Loucy (cell line): ENCODE measurements at regions not wholly inside any gene's neighbourhood (a gene's known extent, or its start where the extent isn't known, plus 50 kb on each side); places are given as distances from the start of the nearest gene placed in this dataset.

Experiments used
- H2AFZ ChIP-seq: fragments of 200-600 bp; sonication (generic); 2 replicates; pipeline ENCODE4 v1.6.0; 2016; ENCODE audit warnings: antibody characterized with exemption, mild to moderate bottlenecking, low read length, moderate library complexity
- H3F3A ChIP-seq: fragments of 200-600 bp; 2 replicates; pipeline ENCODE4 v1.6.0; 2016; ENCODE audit warnings: antibody characterized with exemption, low read depth, mild to moderate bottlenecking
- H3K27me3 ChIP-seq: fragments of 200-600 bp; sonication (generic); 2 replicates; pipeline ENCODE4 v1.6.1; 2014; ENCODE audit warnings: low read length, mild to moderate bottlenecking; ENCODE audit not compliant: insufficient read depth, poor library complexity, severe bottlenecking
- H3K36me3 ChIP-seq: fragments of 200-600 bp; sonication (generic); 2 replicates; pipeline ENCODE4 v1.6.1; 2016; ENCODE audit warnings: low read length; ENCODE audit not compliant: insufficient read depth
- H3K4me1 ChIP-seq: fragments of 200-600 bp; sonication (generic); 2 replicates; pipeline ENCODE4 v1.5.1; 2014; ENCODE audit warnings: low read length, mild to moderate bottlenecking; ENCODE audit not compliant: insufficient read depth, poor library complexity, severe bottlenecking
- H3K4me2 ChIP-seq: fragments of 200-600 bp; sonication (generic); 2 replicates; pipeline ENCODE4 v1.6.0; 2014; ENCODE audit warnings: antibody characterized with exemption, low read length, low read depth, mild to moderate bottlenecking; ENCODE audit not compliant: poor library complexity, severe bottlenecking
- H3K4me3 ChIP-seq: fragments of 200-600 bp; sonication (generic); 2 replicates; pipeline ENCODE4 v1.5.1; 2014; ENCODE audit warnings: low read length, mild to moderate bottlenecking, mixed read lengths; ENCODE audit not compliant: poor library complexity, severe bottlenecking
- H3K79me2 ChIP-seq: fragments of 200-600 bp; sonication (generic); 2 replicates; pipeline ENCODE4 v1.6.1; 2014; ENCODE audit warnings: low read length; ENCODE audit not compliant: insufficient read depth
- H3K9ac ChIP-seq: fragments of 200-600 bp; sonication (generic); 2 replicates; pipeline ENCODE4 v1.6.0; 2014; ENCODE audit warnings: mild to moderate bottlenecking, low read depth, low read length, moderate library complexity; ENCODE audit not compliant: poor library complexity, severe bottlenecking
- H3K9me2 ChIP-seq: fragments of 200-600 bp; sonication (generic); replicated peaks from 2 replicates; pipeline ENCODE4 v1.6.1; 2016; ENCODE audit warnings: low read depth, low read length, mixed read lengths
- H3K9me3 ChIP-seq: fragments of 200-600 bp; sonication (generic); 2 replicates; pipeline ENCODE4 v1.6.1; 2014; ENCODE audit warnings: mild to moderate bottlenecking, antibody characterized with exemption, low read length, low read depth; ENCODE audit not compliant: insufficient read depth
- H4K20me1 ChIP-seq: fragments of 200-600 bp; sonication (generic); 2 replicates; pipeline ENCODE4 v1.6.0; 2014; ENCODE audit warnings: antibody characterized with exemption, low read length, mild to moderate bottlenecking; ENCODE audit not compliant: insufficient read depth, poor library complexity, severe bottlenecking
- EZH2phosphoT487 ChIP-seq: fragments of 200-600 bp; IDR thresholded peaks from 2 replicates; pipeline ENCODE4 v1.6.1; 2018; ENCODE audit warnings: antibody characterized with exemption, mild to moderate bottlenecking, moderate library complexity, borderline replicate concordance
- TF ChIP-seq, protein P1 (sequence below): fragments of 200-600 bp; sonication (generic); conservative IDR thresholded peaks from 2 replicates; pipeline ENCODE4 v1.5.1; 2014; ENCODE audit warnings: mild to moderate bottlenecking, antibody characterized with exemption, low read length

GRCh38 chr5:155750571-155750970 lies 576.4 kb upstream of the SGCD start:
- no peaks in the 10 kb centered on the region for H3K9me3 ChIP-seq
- no peak for TF ChIP-seq EZH2phosphoT487
- TF ChIP-seq, protein P1, sequence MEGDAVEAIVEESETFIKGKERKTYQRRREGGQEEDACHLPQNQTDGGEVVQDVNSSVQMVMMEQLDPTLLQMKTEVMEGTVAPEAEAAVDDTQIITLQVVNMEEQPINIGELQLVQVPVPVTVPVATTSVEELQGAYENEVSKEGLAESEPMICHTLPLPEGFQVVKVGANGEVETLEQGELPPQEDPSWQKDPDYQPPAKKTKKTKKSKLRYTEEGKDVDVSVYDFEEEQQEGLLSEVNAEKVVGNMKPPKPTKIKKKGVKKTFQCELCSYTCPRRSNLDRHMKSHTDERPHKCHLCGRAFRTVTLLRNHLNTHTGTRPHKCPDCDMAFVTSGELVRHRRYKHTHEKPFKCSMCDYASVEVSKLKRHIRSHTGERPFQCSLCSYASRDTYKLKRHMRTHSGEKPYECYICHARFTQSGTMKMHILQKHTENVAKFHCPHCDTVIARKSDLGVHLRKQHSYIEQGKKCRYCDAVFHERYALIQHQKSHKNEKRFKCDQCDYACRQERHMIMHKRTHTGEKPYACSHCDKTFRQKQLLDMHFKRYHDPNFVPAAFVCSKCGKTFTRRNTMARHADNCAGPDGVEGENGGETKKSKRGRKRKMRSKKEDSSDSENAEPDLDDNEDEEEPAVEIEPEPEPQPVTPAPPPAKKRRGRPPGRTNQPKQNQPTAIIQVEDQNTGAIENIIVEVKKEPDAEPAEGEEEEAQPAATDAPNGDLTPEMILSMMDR: no peak
- no peaks in the 10 kb centered on the region for H3K27me3 ChIP-seq
- no peak overlapping the region for H3K9ac ChIP-seq
- H3K79me2 ChIP-seq: no peaks in the 10 kb centered on the region
- H3K36me3 ChIP-seq: no peaks in the 10 kb centered on the region
- no peak overlapping the region for H2AFZ ChIP-seq
- H3K9me2 ChIP-seq: no peaks in the 10 kb centered on the region
- no peaks in the 10 kb centered on the region for H3K4me1 ChIP-seq
- no peaks in the 10 kb centered on the region for H4K20me1 ChIP-seq
- H3K4me2 ChIP-seq: no peak overlapping the region
- H3F3A ChIP-seq: no peaks in the 10 kb centered on the region
- H3K4me3 ChIP-seq: no peak overlapping the region

DNA sequence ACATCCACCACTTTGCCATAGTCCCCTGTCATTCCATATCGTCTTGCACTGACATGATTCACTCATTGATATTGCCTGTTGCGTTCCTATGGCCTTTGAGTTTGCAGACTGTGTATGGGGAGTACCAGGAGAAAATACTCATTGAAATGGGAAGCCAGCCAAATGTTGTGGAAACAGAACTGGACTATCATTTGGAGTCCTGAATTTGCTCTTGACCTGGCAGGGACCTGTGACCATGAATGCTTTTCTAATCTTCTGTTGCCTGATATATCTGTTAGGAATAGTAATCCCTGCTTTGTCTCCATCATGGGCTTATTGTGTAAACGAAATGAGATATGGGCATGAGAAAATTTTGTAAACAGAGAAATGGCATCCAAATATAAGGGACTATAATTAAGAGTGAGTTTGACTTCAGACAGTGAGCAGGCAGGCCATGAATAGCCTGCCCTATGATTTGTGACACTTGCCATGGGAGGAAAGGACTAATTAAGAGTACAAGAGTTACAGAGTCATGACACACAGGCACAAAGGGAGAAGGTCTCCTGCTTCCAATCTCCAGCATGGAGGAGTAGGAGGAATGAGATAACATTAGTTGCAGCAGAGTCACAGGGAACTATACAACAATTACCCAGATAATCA lies 572.9 kb upstream of the SGCD start:
- no peaks in the 10 kb centered on the region for H3K27me3 ChIP-seq
- H3F3A ChIP-seq: no peaks in the 10 kb centered on the region
- H3K4me2 ChIP-seq: no peak overlapping the region
- H3K9me3 ChIP-seq: no peaks in the 10 kb centered on the region
- no peaks in the 10 kb centered on the region for H3K9me2 ChIP-seq
- no peaks in the 10 kb centered on the region for H3K79me2 ChIP-seq
- TF ChIP-seq, protein P1: no peak
- TF ChIP-seq EZH2phosphoT487: no peak
- no peaks in the 10 kb centered on the region for H3K4me1 ChIP-seq
- H3K9ac ChIP-seq: no peak overlapping the region
- H2AFZ ChIP-seq: no peak overlapping the region
- no peak overlapping the region for H3K4me3 ChIP-seq
- H3K36me3 ChIP-seq: no peaks in the 10 kb centered on the region
- no peaks in the 10 kb centered on the region for H4K20me1 ChIP-seq

GRCh38 chr5:155759252-155759651 lies 567.7 kb upstream of the SGCD start:
- no peaks in the 10 kb centered on the region for H3F3A ChIP-seq
- H4K20me1 ChIP-seq: no peaks in the 10 kb centered on the region
- H3K9me2 ChIP-seq: no peaks in the 10 kb centered on the region
- H3K36me3 ChIP-seq: no peaks in the 10 kb centered on the region
- no peak overlapping the region for H3K4me3 ChIP-seq
- no peak overlapping the region for H2AFZ ChIP-seq
- H3K4me1 ChIP-seq: no peaks in the 10 kb centered on the region
- no peak overlapping the region for H3K4me2 ChIP-seq
- TF ChIP-seq EZH2phosphoT487: no peak
- TF ChIP-seq, protein P1: no peak
- H3K27me3 ChIP-seq: no peaks in the 10 kb centered on the region
- H3K79me2 ChIP-seq: no peaks in the 10 kb centered on the region
- no peak overlapping the region for H3K9ac ChIP-seq
- no peaks in the 10 kb centered on the region for H3K9me3 ChIP-seq
